GM19468 (cell line): ENCODE measurements at regions not wholly inside any gene's neighbourhood (a gene's known extent, or its start where the extent isn't known, plus 50 kb on each side); places are given as distances from the start of the nearest gene placed in this dataset.

ENCODE experiments used
- ATAC-seq: cut with Tn5 transposase; IDR thresholded peaks from one replicate; pipeline ENCODE4 v1.9.1; 2021; ENCODE audit warnings: mild to moderate bottlenecking, moderate library complexity, moderate number of reproducible peaks; ENCODE audit not compliant: unreplicated experiment; ENCODE audit errors: extremely low read depth

DNA sequence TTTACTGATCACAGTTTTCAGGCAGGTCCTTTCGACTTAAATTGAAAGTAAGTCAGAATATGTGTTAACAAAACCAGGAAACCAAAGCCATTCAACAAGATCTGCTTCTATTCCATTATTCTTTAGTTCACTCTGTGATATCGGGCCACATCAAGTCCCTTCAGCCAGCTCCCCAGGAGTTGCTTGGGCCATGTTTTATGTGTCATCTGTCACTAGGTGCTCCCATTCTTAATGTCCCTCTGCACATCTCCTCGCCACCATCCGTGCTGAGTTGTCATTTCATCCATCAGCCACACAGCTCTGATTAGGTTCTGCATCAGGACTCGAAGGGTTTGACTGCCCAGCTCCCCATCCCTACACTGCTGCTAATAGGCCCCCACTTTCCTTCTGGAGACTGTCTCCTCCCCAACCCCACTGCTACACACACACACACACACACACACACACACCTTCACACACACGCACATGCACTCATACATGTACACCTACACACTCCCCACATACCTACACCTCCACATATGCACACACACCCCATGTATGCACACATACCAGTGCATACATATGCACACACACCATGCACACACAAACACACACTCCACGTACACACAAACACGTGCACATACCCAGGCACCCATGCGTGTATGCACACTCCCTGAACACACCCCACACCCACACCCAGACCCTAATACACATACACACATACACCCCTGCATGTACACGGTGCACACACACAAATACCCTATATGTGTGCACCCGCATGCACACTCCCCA lies 143.3 kb upstream of the GMDS start:
- no peak for ATAC-seq

- no peak for ATAC-seq
Measured at GRCh38 chr6:2387445-2387844, 142.0 kb upstream of the GMDS start.

DNA sequence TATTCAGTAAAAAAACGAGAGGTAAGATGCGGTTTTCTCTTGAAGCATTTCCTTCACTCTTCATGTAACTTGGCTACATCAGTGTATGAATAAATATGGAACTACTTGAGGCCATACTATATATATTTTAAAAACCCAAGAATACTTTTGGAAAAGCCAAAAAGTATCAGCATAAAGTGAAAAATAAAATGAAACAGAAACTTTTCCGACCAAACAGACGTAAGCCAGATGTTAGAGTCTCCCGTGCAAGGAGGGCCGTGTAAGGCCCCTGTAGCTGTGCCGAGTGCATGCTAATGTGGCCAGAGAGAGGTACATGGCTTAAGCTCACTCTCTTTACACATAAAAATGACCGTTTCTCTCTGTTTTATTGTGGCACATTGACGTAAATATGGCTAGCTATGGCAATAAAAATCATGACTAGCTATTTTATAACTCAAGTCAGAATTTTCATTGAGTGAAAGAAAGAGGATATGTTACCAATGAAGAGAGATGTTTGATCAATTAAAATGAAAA lies 140.1 kb upstream of the GMDS start:
- ATAC-seq = no peak

DNA sequence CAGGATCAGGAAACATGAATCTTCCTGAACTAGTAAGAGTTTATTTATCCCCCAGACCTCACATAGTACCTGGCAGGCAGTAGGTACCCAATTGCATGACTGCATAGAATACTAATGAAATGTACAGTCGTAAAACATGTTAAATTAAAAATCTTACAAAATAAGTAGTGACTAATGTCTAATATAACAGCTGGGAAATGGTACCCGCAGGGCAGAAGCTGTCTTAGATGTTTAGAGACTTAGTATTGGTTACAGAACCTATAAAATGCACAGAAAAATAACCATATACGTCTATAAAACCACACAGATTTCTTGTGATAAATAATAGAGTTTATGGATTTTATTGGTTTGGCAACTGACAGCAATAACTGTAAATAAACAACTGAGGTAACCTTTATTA lies 139.1 kb upstream of the GMDS start:
- ATAC-seq = no peak

DNA sequence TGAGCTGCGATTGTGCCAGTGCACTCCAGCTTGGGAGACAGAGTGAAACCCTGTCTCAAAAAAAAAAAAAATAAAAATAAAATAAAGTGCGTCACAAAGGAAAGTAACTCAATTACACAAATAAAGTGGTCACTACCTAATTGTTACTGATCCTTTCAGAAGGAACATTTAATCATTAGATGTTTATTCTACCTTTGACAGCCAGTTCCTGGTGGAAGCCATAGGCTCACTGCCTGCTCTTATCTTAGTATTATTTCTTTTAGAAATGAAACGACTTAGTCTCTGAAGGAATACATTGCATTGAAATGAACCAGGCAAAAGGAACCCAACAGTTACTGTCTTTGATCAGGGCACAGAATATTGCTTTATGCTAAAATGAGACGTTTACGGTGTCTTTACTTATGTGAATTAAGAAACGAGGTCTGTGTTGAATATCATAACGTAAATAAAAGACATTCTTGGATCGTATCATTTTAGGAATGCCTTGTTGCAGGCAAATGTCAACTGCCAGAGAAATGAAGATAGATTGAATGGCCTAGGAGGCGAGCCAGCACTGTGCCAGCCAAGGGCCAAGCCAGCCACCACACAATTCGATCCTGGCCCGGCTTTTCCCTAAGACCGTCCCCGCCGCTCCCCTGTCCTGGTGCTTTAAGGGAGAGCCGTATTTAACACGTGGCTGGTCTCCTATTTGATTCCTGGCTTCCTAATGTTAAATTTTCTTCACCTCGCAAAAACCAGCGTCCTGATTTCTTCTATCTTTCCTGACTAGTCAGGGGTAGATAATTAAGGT lies 136.7 kb upstream of the GMDS start:
- no peak for ATAC-seq

DNA sequence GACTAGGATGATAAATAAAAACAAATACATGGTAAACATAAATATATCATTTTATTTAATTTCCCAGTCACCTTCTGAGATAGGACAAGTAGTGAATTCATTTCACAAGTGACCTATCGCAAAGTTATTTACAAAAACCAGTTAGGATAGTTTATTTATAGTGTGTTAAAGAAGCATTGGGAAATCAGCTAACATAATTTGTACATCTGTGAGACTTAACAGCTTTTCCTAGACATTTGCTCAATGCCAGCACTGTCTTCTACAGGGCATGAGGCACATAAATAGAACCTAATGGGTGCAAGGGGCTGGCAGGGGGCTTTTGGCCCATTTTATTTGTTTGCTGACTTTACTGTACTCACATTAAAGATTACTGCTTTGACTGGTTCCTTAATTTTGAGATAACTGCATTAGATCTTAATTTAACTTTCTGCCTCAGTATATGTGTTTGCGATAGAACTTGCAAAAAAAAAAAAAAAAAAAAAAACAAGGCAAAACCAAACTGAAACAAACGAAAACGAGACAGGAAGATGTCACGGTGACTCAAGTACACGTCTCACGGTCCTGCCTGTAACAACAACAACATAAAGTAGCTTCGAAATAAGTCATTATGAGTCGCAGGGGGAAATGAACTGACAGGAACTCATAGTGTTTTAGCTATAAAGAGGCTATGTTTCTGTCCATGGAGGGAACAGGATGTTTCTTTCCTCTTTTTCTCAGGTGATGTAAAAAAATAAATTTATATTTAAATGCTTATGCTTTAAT lies 133.7 kb upstream of the GMDS start:
- ATAC-seq = no peak

DNA sequence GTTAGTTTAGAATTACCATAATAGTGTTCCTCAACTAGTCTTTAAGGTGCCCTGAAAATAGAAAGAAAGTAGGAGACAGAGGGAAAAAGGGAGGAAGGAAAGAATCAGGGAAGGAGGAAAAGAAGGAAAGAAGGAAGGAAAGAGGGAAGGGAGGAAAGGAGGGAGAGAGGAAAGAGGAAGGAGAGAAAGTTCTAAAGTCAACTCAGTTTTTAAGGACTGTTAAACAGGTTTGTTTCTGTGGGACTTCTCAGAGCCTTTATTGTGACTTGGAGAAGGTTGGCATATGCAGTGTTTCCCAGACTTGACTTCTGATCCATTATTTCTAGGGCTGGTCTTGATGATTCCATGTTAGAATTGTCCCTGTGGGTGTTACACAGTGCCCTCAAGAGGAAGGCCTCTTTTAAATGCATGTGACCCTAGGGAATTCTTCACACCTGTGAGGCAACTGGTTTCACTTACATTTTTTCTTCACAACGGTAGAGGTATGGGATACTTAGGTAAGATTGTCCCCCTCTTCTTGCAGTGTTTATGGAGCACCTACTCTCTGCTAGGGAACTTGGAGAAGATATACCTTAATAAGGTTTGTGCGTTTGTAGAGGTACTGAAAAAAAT lies 132.7 kb upstream of the GMDS start:
- no peak for ATAC-seq

DNA sequence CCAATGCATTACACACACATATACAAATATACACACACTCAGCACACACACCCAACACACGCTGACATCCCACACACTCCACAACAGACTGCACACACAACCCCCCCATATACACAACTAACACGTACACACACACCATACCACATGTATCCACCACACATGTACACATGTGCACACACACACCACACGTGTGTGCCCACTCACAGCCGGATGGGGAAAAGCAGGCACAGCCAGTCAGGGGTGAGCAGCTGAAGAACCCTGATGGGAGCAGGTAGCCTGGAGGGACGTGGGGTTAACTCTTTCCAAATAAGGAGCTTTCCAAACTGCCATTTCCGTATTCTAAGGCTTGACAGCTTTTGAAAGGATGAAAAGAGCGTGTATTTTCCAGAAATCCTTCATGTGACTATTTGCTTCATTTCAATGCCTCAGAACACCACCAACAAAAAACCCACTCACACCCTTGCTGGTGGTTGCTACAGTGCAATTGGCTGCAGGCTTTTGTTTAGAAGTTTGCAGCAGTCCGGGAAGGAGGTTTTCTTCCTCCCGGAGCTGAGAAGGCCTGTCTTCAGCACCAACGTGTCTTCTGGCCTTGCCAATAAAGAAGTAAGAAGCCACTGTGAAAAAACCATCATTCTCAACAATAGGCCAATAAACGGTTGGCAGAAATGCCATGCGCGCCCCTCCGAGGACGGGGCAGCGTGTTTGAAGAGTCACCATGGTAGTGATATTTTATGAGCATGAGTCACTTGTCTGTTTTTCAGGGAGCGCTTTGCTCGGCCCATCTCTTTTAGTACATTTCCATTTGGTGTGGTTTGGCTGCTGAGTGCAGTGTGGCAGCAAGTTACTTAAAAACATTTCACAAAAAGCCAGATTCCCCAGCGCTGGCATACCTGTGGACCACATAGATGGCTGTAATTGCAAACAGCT lies 131.3 kb upstream of the GMDS start:
- no peak for ATAC-seq

DNA sequence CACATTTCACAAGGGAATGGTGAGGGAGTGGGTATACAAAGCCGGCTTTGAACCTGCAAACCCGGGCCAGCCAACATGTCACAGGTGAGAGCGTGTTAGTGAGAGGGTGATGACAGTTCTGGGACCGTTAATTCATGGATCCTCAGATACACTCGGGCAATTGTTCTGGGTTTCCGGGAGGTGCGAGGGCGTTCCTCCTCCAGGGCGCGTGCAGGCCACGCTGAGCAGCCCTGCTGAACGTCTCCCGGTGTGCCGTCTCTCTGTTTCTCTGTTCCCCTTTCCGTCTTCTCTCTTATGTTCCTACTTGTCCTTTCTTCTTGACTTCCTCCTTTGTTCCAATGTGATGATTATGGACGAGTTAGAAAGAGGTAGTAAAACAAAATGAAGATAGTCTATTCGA lies 130.0 kb upstream of the GMDS start:
- ATAC-seq = no peak

- ATAC-seq = no peak
Measured at GRCh38 chr6:2369606-2370005, 124.2 kb upstream of the GMDS start.

- no peak for ATAC-seq
Measured at GRCh38 chr6:2363211-2363610, 117.8 kb upstream of the GMDS start.

DNA sequence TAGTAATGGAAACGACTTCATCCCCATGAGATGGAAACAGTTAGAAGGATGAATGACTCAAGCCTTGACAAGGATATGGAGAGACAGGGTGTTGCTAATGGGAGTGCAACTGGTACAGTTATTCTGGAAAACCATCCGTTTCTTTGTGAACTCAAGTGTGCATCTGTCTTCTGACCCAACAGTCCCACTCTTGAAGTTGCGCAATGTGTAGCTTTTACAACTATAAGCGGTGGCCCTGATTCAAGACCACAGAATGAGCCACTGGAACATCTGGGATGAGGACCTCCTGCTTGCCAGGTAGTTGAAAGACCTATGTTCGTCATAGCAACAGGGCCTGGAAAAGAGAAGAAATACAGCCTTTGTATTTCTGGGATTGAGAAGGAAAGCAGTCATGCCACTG lies 115.8 kb upstream of the GMDS start:
- ATAC-seq = no peak

DNA sequence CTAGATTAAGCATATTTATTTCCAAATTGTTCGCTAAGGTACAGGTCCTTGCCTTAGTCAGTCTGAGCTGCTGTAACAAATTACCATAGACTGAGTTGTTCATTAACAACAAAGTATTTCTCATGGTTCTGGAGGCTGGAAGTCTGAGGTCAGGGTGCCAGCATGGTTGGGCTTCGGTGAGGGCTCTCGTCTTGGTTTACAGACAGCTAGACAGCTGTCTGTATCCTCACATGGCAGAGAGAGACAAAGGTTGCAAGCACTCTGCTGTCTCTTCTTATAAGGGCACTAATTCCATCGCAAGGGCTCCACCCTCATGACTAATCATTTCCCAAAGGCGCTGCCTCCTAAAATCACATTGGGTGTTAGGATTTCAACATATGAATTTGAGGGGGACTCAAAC lies 115.3 kb upstream of the GMDS start:
- ATAC-seq = no peak

DNA sequence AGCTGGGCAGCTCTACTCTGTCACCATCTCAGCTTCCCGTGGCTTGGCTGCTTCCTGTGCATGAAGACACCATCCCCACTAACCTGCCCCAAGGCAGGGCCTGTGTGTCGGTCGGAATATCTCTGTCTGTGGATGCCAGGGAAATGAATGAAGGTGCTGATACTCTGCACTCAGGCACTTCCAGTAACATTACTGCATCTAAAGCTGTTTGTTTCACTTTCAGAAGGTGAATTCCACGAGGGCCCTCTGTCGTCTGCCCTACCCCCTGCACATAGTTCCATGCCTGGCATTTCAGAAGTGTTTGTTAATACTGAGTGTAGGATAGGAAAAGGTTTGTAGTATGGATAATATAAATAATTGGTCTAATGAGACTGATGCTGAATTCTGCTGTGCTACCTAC lies 114.7 kb upstream of the GMDS start:
- ATAC-seq = no peak

DNA sequence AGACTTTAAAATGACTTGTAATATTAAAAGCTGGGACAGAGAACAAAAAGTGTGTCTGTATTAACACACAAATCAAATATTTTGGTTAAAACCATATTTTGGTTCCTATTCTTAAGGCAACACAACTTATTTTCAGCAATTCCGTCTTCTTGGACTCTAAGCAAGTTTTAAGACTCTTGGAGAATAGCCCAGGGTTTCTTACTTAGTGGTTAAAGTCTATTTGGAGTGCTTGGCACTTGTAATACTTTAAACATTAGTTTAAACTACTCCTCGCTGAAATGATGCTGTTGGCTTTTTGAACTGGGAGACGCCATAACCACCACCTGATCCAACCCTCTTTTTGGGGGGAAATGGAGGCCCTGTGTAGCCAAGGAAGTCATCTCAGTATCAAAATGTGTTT lies 109.7 kb upstream of the GMDS start:
- no peak for ATAC-seq

- no peak for ATAC-seq
Measured at GRCh38 chr6:2354138-2354491, 108.7 kb upstream of the GMDS start.

- no peak for ATAC-seq
Measured at GRCh38 chr6:2353412-2354137, 108.2 kb upstream of the GMDS start.

- ATAC-seq = no peak
Measured at GRCh38 chr6:2351807-2352431, 106.5 kb upstream of the GMDS start.
